Heart right ventricle (tissue), 16 donors: ENCODE measurements at regions not wholly inside any gene's neighbourhood (a gene's known extent, or its start where the extent isn't known, plus 50 kb on each side); places are given as distances from the start of the nearest gene placed in this dataset.

Source experiments
- ATAC-seq, 8 donors: fragments of 200-7000 bp; cut with Tn5 transposase; one replicate each; pipeline ENCODE4 v1.9.1; 2020; ENCODE audit warnings: mild to moderate bottlenecking in 8 of 8, moderate library complexity in 8 of 8, moderate number of reproducible peaks in 1 of 8
- DNase-seq, 2 donors: peaks; one replicate each; pipeline ENCODE4 v3.0.0-alpha.2; 2020
- H3K27ac ChIP-seq, 10 donors: fragments of 200-600 bp; sonication (generic) in 2 of 10; one replicate each; pipeline versions ENCODE4 v1.5.0 to v1.8.0; 2020 to 2022; ENCODE audit warnings: mild to moderate bottlenecking in 3 of 10
- H3K27me3 ChIP-seq, 7 donors: fragments of 200-600 bp; one replicate each; pipeline ENCODE4 v1.8.0; 2021 to 2022; ENCODE audit warnings: mild to moderate bottlenecking in 2 of 7
- H3K36me3 ChIP-seq, 9 donors: fragments of 200-600 bp; sonication (generic) in 1 of 9; one replicate each; pipeline versions ENCODE4 v1.5.0 to v1.8.0; 2020 to 2022; ENCODE audit warnings: mild to moderate bottlenecking in 2 of 9
- H3K4me1 ChIP-seq, 9 donors: fragments of 200-600 bp; sonication (generic) in 1 of 9; one replicate each; pipeline versions ENCODE4 v1.5.0 to v1.8.0; 2020 to 2022; ENCODE audit warnings: mild to moderate bottlenecking in 4 of 9
- H3K4me3 ChIP-seq, 10 donors: fragments of 200-600 bp; sonication (generic) in 2 of 10; one replicate each; pipeline versions ENCODE4 v1.5.0 to v1.8.0; 2020 to 2022; ENCODE audit warnings: mild to moderate bottlenecking in 7 of 10, moderate library complexity in 2 of 10
- H3K9me3 ChIP-seq, 11 donors: fragments of 200-600 bp in 10 of 11; sonication (generic) in 2 of 11; one replicate each; pipeline versions ENCODE4 v1.5.0 to v1.8.0; 2013 to 2022; ENCODE audit warnings: mild to moderate bottlenecking in 2 of 11, control low read depth in 1 of 11, moderate library complexity in 1 of 11
- WGBS, 2 donors: extraction: QIAGEN DNeasy Blood & Tissue Kit; methylation state at CpG; one replicate each; pipeline ENCODE4 v1.1.7; 2013; ENCODE audit warnings: inconsistent platforms in 1 of 2; 5-methylcytosine and 5-hydroxymethylcytosine counted together
- intact Hi-C, 10 donors: fragments of 100-400 bp; cut with DNase I; formaldehyde crosslinking; loops; one replicate each; pipeline versions ENCODE4 v1.11.1 to v1.14.2; 2022
- TF ChIP-seq, protein P1 (sequence below), 9 donors: fragments of 200-600 bp; sonication (generic) in 2 of 9; IDR thresholded peaks; one replicate each; pipeline versions ENCODE4 v1.5.0 to v1.8.0; 2021 to 2022; ENCODE audit warnings: antibody characterized with exemption in 9 of 9, mild to moderate bottlenecking in 5 of 9, moderate library complexity in 1 of 9
- donor health status: Arrhythmogenic right ventricular cardiomyopathy.
- donor health status: ischemic (EF 13 %, LVEDD 7.1; RV severe dilation, severe dysfunction).
- donor health status: healthy with polysubstance abuse.
- donor health status: DM: no; HTN: yes; CAD: no.
- donor health status: DM: no; HTN: no; CAD: no.
- donor health status: ischemic (EF 25% LVEDD 6.9; RV normal size, moderate dysfunction).
- donor health status: ischemic (EF 25% LVEDD 5.7; RV mildly dilated, moderate dysfunction).
- donor health status: healthy.
- donor health status: DM: yes; HTN: yes; CAD: no.
- donor health status: Ischemic cardiomyopathy.
- donor health status: ischemic (EF 35%, LVEDD 5.7; RV mildly dilated, moderate dysfunction).
- donor health status: nonischemic (EF 11% LVEDD 7.7; RV severe dilation, severe dysfunction).
- donor health status: DM: yes; HTN: yes; CAD: no.
- donor health status: PGD.
- donor health status: ischemic (EF 29% LVEDD 5.4; RV normal size, mild dysfunction).
- donor health status: nonischemic (EF 23%, LVEDD 6.1; RV moderate dilation, normal function).

DNA sequence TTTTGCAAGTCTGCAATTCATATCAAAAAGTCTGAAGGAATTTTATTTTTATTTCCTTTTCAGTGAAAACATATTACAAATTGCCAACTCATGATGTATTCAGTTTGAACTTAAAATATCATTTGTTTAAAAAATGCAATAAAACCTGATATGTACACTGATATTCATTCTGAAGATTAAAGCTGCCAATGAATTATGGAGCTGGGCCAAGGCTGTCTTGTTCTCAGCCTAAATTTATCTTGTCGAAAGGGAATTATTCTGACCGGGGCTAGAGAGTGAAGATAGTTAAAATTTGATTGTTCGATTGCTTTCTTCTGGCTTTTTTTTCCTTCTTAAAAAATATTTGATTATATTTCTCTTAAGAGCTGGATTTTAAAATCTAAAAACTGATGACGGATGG is 54.0 kb upstream of the RBFOX1 start:
- H3K4me1 ChIP-seq = no peaks in the 10 kb centered on the region
- peaks cover 0 to 5% (median 0%) of the 10 kb centered on the region in 7 donors for H3K27me3 ChIP-seq
- H3K4me3 ChIP-seq = no peak overlapping the region
- no peaks in the 10 kb centered on the region for H3K36me3 ChIP-seq
- TF ChIP-seq, protein P1, sequence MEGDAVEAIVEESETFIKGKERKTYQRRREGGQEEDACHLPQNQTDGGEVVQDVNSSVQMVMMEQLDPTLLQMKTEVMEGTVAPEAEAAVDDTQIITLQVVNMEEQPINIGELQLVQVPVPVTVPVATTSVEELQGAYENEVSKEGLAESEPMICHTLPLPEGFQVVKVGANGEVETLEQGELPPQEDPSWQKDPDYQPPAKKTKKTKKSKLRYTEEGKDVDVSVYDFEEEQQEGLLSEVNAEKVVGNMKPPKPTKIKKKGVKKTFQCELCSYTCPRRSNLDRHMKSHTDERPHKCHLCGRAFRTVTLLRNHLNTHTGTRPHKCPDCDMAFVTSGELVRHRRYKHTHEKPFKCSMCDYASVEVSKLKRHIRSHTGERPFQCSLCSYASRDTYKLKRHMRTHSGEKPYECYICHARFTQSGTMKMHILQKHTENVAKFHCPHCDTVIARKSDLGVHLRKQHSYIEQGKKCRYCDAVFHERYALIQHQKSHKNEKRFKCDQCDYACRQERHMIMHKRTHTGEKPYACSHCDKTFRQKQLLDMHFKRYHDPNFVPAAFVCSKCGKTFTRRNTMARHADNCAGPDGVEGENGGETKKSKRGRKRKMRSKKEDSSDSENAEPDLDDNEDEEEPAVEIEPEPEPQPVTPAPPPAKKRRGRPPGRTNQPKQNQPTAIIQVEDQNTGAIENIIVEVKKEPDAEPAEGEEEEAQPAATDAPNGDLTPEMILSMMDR (IDR thresholded peaks at IDR 0.05) = no peak
- DNase-seq = no peak
- ATAC-seq = no peak
- no peaks in the 10 kb centered on the region for H3K9me3 ChIP-seq
- intact Hi-C loops = no loop called here
- no peak overlapping the region for H3K27ac ChIP-seq
- WGBS, 2 donors = 50 to 57% methylated on average over 4 of the region's 4 CpGs

DNA sequence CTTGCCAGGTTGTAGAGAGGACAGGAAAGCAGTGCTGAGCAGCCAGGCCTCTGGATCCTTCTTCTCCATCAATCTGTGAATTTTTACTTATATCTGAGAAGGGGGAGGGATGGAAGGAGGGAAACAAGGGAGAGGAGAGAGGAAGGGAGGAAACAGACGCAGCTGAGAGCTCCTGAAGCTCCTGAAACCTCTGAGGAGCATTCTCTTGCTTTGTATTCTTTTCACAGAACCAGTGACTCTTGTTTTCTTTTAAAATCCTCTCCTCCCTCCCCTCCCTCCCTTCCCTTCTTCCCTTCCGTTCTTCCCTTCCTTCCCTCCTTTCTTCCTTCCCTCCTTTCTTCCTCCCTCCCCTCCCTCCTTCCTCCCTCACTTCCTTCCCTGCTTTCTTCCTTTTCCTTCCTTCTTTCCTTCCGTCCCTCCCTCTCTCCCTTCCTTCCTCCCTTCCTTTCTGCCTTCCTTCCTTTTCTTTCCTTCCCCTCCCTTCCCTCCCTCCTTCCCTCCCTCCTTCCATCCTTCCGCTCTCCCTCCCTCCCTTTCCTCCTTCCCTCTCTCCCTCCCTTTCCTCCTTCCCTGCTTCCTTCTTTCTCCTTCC is 60.0 kb upstream of the RBFOX1 start:
- intact Hi-C loops = no loop called here
- H3K9me3 ChIP-seq = no peaks in the 10 kb centered on the region
- no peaks in the 10 kb centered on the region for H3K4me1 ChIP-seq
- H3K27me3 ChIP-seq = peaks cover 0 to 5% (median 0%) of the 10 kb centered on the region in 7 donors
- no peak overlapping the region for H3K4me3 ChIP-seq
- DNase-seq (no peak), ATAC-seq (no peak)
- no peak overlapping the region for H3K27ac ChIP-seq
- 61 to 75% methylated on average over 4 of the region's 4 CpGs for WGBS, 2 donors
- no peaks in the 10 kb centered on the region for H3K36me3 ChIP-seq
- TF ChIP-seq, protein P1 (IDR thresholded peaks at IDR 0.05) = no peak

- WGBS, 2 donors = 83 to 90% methylated on average over 5 of the region's 5 CpGs
- Histone ChIP-seq H3K27me3 (peaks cover 0 to 5% (median 0%) of the 10 kb centered on the region in 7 donors), H3K27ac (no peak overlapping the region), H3K4me1 (no peaks in the 10 kb centered on the region), H3K4me3 (no peak overlapping the region), H3K36me3 (no peaks in the 10 kb centered on the region), H3K9me3 (no peaks in the 10 kb centered on the region)
- no peak for ATAC-seq
- TF ChIP-seq, protein P1 (IDR thresholded peaks at IDR 0.05) = no peak
- no peak for DNase-seq
- intact Hi-C loops = no loop called here
These were observed 61.2 kb upstream of the RBFOX1 start for GRCh38 chr16:7271486-7271885.

DNA sequence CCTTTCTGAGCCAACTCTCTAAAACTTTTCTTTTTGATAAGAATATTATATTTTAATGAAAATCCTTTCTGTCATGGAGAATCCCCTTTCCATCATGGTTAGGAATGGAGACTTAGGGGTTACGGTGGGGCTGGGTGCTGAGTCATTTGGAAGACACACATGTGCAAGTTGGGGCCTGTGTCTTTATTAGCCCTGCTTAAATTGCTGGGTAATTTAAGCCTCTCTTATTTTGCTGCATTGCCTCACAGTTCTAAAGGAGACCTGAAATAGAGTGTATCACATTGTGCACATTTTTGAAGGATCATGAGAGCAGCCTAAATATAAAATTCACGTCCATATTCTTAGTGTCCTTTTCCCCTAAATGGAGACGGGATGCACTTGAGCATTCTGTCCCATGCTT is 61.8 kb upstream of the RBFOX1 start:
- intact Hi-C loops = no loop called here
- ATAC-seq (no peak), DNase-seq (no peak)
- Histone ChIP-seq H3K9me3 (no peaks in the 10 kb centered on the region), H3K4me1 (no peaks in the 10 kb centered on the region), H3K27me3 (peaks cover 0 to 4% (median 0%) of the 10 kb centered on the region in 7 donors), H3K36me3 (no peaks in the 10 kb centered on the region), H3K27ac (no peak overlapping the region), H3K4me3 (no peak overlapping the region)
- TF ChIP-seq, protein P1 (IDR thresholded peaks at IDR 0.05) = no peak
- WGBS, 2 donors = 69 to 85% methylated on average over 3 of the region's 3 CpGs
